ENCODE measurements at regions not wholly inside any gene's neighbourhood (a gene's known extent, or its start where the extent isn't known, plus 50 kb on each side); places are given as distances from the start of the nearest gene placed in this dataset.

GRCh38 chr10:57905861-57906260, 361.8 kb downstream of the IPMK start:
- TF ChIP-seq TAF1 (IDR thresholded peaks at IDR 0.05; ENCODE audit: borderline replicate concordance, insufficient read depth, low read length) (no peak), REST (IDR thresholded peaks at IDR 0.05; ENCODE audit: insufficient read depth in 1 of 2, low read depth in 2 of 2, low read length in 2 of 2) (no peak), FOXP2 (optimal IDR thresholded peaks at IDR 0.05; ENCODE audit: borderline replicate concordance, extremely low read depth, extremely low read length, insufficient read depth) (no peak), POLR2AphosphoS5 (IDR thresholded peaks at IDR 0.05; ENCODE audit: low read depth, low read length) (no peak), SIN3A (IDR thresholded peaks at IDR 0.05; ENCODE audit: borderline replicate concordance, insufficient read depth, low read length) (no peak)

- no peak for TF ChIP-seq REST (IDR thresholded peaks at IDR 0.05; ENCODE audit: insufficient read depth in 1 of 2, low read depth in 2 of 2, low read length in 2 of 2)
- no peak for TF ChIP-seq FOXP2 (optimal IDR thresholded peaks at IDR 0.05; ENCODE audit: borderline replicate concordance, extremely low read depth, extremely low read length, insufficient read depth)
- no peak for TF ChIP-seq POLR2AphosphoS5 (IDR thresholded peaks at IDR 0.05; ENCODE audit: low read depth, low read length)
- TF ChIP-seq TAF1 (IDR thresholded peaks at IDR 0.05; ENCODE audit: borderline replicate concordance, insufficient read depth, low read length), result no peak
- TF ChIP-seq SIN3A (IDR thresholded peaks at IDR 0.05; ENCODE audit: borderline replicate concordance, insufficient read depth, low read length), result no peak
Observed at GRCh38 chr10:57905010-57905409, 362.7 kb downstream of the IPMK start.

GRCh38 chr10:57898231-57898630, 369.5 kb downstream of the IPMK start:
- TF ChIP-seq TAF1 (IDR thresholded peaks at IDR 0.05; ENCODE audit: borderline replicate concordance, insufficient read depth, low read length) (no peak), POLR2AphosphoS5 (IDR thresholded peaks at IDR 0.05; ENCODE audit: low read depth, low read length) (no peak), REST (IDR thresholded peaks at IDR 0.05; ENCODE audit: insufficient read depth in 1 of 2, low read depth in 2 of 2, low read length in 2 of 2) (no peak), FOXP2 (optimal IDR thresholded peaks at IDR 0.05; ENCODE audit: borderline replicate concordance, extremely low read depth, extremely low read length, insufficient read depth) (no peak), SIN3A (IDR thresholded peaks at IDR 0.05; ENCODE audit: borderline replicate concordance, insufficient read depth, low read length) (no peak)

GRCh38 chr10:57897611-57898010, 370.1 kb downstream of the IPMK start:
- no peak for TF ChIP-seq FOXP2 (optimal IDR thresholded peaks at IDR 0.05; ENCODE audit: borderline replicate concordance, extremely low read depth, extremely low read length, insufficient read depth)
- TF ChIP-seq REST (IDR thresholded peaks at IDR 0.05; ENCODE audit: insufficient read depth in 1 of 2, low read depth in 2 of 2, low read length in 2 of 2), result no peak
- TF ChIP-seq TAF1 (IDR thresholded peaks at IDR 0.05; ENCODE audit: borderline replicate concordance, insufficient read depth, low read length), result no peak
- TF ChIP-seq SIN3A (IDR thresholded peaks at IDR 0.05; ENCODE audit: borderline replicate concordance, insufficient read depth, low read length), result no peak
- TF ChIP-seq POLR2AphosphoS5 (IDR thresholded peaks at IDR 0.05; ENCODE audit: low read depth, low read length), result no peak

- no peak for TF ChIP-seq SIN3A (IDR thresholded peaks at IDR 0.05; ENCODE audit: borderline replicate concordance, insufficient read depth, low read length)
- TF ChIP-seq TAF1 (IDR thresholded peaks at IDR 0.05; ENCODE audit: borderline replicate concordance, insufficient read depth, low read length), result no peak
- no peak for TF ChIP-seq FOXP2 (optimal IDR thresholded peaks at IDR 0.05; ENCODE audit: borderline replicate concordance, extremely low read depth, extremely low read length, insufficient read depth)
Observed at GRCh38 chr10:57894361-57894760, 373.3 kb downstream of the IPMK start.

Measured in PFSK-1 (cell line).